Vagina (tissue), 2 donors: ENCODE measurements at regions not wholly inside any gene's neighbourhood (a gene's known extent, or its start where the extent isn't known, plus 50 kb on each side); places are given as distances from the start of the nearest gene placed in this dataset.

Experiments
- POLR2A ChIP-seq, 2 donors: fragments of 450-650 bp; IDR thresholded peaks; one replicate each; pipeline ENCODE4 v1.6.1; 2017; ENCODE audit warnings: antibody characterized with exemption in 2 of 2, mild to moderate bottlenecking in 2 of 2, moderate library complexity in 2 of 2
- POLR2AphosphoS5 ChIP-seq, 2 donors: sonication (generic); formaldehyde crosslinking; IDR thresholded peaks; one replicate each; pipeline ENCODE4 v1.9.0; 2017; ENCODE audit warnings: antibody characterized with exemption in 2 of 2, mild to moderate bottlenecking in 2 of 2, low read depth in 1 of 2; ENCODE audit not compliant: insufficient read depth in 1 of 2
- TF ChIP-seq, protein P1 (sequence below), 3 experiments: fragments of 450-650 bp in 2 of 3; fragments of 200-600 bp in 1 of 3; sonication (generic) in 1 of 3; IDR thresholded peaks; one replicate each; pipeline ENCODE4 v1.5.1; 2017 to 2019; ENCODE audit warnings: antibody characterized with exemption in 3 of 3, mild to moderate bottlenecking in 2 of 3, moderate library complexity in 2 of 3

DNA sequence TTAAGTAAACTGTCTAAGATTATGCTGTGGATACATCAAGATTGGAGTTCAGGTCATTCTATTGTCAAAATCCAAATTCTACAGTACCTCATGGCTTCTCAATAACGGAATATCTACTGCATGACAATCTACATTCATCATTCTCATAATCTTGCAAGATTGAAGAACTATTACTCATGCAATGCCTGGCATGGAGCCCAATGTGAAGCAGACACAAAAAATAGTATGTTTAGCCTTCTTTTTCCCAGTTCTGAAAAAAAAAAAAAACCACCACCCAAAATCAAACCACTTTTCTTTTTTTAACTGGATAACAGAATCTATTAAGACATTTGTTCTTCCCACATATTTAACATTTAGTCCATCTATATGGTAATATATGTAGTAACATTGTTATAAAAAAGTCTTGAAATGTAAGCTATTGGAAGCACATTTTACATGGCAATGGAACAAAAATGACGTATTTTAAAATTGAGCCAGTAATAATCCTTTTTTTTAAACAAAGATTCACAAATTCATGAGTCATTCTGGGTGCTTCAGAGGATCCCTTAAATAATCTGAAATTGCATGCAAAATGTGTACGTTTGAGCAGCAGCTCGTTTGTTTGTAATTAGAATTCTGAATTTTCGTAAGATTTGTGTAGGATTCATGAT is 232.2 kb upstream of the FMR1 start:
- TF ChIP-seq, protein P1, sequence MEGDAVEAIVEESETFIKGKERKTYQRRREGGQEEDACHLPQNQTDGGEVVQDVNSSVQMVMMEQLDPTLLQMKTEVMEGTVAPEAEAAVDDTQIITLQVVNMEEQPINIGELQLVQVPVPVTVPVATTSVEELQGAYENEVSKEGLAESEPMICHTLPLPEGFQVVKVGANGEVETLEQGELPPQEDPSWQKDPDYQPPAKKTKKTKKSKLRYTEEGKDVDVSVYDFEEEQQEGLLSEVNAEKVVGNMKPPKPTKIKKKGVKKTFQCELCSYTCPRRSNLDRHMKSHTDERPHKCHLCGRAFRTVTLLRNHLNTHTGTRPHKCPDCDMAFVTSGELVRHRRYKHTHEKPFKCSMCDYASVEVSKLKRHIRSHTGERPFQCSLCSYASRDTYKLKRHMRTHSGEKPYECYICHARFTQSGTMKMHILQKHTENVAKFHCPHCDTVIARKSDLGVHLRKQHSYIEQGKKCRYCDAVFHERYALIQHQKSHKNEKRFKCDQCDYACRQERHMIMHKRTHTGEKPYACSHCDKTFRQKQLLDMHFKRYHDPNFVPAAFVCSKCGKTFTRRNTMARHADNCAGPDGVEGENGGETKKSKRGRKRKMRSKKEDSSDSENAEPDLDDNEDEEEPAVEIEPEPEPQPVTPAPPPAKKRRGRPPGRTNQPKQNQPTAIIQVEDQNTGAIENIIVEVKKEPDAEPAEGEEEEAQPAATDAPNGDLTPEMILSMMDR (IDR thresholded peaks at IDR 0.05): no peak
- TF ChIP-seq POLR2A (IDR thresholded peaks at IDR 0.05) (no peak), POLR2AphosphoS5 (IDR thresholded peaks at IDR 0.05; ENCODE audit: insufficient read depth in 1 of 2, low read depth in 1 of 2) (no peak)
